ENCODE measurements at regions not wholly inside any gene's neighbourhood (a gene's known extent, or its start where the extent isn't known, plus 50 kb on each side); places are given as distances from the start of the nearest gene placed in this dataset.

DNA sequence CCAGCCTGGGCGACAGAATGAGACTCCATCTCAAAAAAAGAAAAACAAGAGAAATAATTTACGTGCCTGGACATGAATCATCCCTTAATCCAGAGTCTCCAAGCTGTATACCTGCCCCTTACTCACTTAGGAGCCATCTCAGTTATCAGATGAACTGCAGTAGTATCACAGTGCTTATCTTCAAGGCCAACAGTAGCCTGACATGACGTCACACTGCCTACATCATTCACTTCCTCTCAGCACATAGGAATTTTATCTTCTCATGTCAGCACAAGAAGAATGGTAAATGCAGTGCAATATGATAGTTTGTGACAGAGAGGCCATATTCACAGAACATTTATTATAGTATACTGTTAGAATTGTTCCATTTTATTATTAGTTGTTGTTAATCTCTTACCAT lies 216.6 kb downstream of the SS18 start:
- no peak for DNase-seq (ENCODE audit: low spot score)

DNA sequence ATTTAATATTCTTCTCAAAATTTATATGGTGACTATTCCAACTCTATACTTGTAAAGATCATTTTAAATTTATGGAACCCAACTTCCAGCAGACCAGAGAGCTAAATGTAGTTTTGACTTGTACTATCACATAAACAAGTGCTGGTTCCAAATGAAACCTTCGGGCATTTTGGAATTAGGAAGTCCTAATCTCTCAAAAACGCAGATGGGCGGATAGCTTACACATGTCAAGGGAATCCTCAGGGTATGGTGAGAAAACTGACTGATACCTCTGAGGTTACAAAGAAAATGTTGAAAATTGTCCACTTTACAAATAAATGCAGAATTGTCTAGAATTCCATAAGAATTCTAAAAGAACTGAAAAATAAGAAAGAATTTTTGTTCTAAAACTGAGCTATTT lies 224.1 kb downstream of the SS18 start:
- DNase-seq (ENCODE audit: low spot score), result no peak

DNA sequence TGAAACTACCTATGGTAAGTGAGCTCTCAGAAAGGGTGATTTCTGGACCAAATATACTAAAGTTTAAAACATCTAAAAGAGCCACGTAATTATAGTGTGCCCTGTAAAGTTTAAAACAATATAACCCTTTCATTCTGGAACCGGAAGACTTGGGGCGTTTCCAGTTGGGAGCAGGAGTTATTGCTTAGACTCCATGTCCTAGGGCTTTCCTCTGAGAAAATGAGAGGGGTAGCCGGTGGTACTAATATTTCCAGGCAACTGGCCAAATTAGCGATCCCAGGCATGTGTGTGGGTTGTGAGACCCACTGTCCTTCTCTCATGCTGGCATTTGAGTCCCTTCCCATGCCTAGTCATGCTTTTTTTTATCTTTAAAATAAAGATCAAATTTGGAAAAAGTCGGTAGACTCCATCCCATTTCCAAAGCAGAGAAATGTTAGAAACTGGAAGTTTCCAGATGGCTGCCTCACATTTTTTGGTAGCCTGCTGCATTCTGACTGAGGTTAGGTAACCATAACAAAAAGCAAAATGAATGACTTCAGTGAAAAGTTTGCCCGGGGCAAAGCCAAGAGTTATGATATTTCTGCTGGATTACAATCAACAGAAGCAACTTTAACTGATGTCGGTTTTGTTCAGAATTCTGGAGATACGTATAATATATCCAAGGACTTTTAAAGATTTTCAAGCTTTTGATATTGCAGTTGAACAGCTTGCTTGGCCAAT lies 227.4 kb downstream of the SS18 start:
- DNase-seq (ENCODE audit: low spot score), result no peak

DNA sequence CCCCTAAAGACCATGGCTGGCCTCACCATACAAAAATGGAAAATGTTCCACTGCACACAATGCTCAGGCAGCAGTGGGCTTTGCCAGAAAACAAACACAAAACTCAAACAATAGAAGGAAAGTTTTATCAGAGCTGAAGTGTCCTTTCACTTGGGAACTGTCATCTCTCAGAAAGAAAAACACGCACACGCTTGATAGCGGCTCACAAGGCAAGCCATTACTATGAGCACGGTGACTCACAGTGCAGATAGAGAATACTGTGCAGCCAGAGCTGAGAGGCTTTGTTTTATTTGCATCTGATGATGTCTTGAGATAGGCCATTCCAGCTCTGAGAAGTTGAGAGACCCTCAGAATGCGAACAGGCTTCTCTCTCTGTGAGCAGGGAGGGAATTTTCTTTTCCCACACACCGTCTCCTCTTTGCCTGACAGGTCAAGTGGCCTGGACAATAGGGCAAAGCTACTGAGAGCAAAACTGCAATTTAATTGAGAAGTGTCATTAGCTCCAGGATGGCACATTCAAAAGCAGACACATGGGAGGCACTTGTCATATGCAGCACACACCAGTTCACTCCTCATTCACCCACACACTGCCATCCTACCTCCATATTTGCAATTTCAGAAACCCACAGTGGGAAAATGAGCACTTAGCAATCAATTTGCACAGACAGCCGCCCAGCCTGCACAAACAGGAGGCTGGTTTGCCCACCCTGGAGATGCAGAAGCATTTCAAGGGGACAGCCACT lies 236.6 kb downstream of the SS18 start:
- DNase-seq (ENCODE audit: low spot score), result no peak

DNA sequence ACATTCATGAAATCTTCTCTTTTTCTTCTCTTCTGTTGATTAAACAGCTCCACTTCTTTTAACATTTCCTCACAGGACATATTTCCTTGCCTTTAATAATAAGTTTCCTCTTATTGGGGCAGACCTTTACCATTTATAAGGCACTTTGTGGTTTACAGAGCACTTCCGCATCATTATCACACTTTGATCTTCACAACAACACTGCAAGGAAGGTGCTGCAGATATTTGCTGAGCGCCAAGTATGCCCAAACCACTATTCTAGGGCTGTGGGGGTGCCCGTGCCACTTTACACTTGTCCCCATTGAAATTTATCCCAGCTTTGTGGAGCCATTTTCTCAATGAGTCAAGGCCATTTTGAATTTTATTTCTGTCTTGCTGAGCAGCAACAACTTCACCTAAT lies 246.6 kb downstream of the SS18 start:
- DNase-seq (ENCODE audit: low spot score), result no peak

DNA sequence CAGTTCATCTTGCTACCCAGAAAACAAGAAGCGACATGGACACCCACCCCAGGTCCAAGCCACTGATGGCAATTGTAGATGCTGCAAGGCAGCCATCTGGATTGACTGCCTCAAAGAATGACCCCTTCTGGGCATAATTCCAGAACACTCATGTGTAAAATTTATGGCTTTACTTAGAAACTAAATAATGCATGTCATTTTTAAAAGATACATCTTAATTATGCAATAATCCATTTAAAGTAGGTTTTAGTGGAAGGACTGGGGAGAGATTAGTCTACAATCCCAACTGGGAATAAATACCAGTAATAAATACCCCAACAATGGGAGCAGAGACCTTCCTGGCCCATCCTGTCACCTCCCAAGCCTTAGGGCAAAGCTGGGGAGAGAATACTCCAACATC lies 247.7 kb downstream of the SS18 start:
- no peak for DNase-seq (ENCODE audit: low spot score)

DNA sequence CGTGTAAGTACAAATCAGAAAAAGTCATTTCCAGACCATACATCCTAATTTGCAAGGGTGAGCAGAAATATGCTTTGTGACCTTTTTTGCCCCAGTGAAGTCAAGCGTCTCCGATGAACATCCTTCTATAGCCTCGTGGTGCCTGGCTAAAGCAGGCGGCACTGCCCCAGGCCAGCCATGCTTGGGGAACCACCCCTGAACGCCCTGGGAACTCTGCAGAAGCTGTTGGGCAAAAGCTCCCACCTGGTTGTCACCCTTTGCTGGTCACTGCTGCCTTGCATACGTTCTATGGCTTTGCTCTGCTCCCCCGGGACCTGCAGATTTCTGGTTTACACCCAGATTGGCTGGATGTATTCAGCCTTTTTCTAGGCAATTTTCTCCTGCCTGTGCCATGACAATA lies 256.4 kb downstream of the SS18 start:
- DNase-seq (ENCODE audit: low spot score), result no peak

DNA sequence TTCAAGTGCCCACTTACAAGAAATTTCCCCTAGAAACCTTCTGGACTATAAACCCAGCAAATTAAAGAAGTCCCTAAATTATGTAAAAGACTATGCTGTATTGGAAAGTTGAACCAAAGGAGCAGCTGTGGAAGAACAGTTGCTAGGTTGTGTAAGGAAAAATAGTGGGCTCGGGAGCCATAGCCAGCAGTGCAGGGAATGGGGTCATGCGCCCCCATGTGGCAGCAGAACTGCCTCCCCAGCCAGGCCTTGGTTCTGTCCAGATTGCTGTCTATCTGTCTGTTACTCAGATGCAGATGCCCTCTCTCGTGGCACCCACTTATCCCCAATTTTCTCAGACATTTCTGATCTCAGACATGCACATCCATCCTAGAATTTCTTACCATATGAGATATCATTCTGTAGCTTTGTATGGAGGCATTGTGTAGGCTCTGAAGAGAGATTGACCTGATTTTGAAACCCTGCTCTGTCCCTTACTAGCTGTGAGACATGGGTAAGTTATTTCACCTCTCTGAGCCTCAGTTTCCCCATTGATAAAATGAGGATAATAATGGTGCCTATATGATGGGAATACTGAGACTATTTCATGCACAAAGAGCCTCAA lies 258.3 kb downstream of the SS18 start:
- peak; percentile 4 for DNase-seq (ENCODE audit: low spot score)

DNA sequence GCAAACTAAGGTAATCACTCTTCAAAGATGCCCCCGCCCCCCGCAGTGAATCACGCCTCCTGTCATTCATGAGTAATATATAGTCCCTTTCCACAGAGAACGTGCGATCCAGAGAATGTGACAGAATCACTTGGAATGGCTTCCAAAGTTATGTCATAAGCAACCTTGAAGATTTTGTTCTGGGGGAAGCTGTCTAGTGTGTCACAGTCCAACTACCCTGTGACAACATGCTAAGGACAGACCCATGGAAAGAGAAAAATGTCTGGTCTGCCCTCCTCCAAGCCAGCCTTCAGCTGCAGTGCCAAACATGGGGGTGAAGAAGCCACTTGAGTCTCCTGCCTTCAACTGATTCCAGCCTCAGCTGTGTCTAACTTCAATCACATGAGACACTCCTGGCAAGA lies 259.1 kb downstream of the SS18 start:
- no peak for DNase-seq (ENCODE audit: low spot score)

DNA sequence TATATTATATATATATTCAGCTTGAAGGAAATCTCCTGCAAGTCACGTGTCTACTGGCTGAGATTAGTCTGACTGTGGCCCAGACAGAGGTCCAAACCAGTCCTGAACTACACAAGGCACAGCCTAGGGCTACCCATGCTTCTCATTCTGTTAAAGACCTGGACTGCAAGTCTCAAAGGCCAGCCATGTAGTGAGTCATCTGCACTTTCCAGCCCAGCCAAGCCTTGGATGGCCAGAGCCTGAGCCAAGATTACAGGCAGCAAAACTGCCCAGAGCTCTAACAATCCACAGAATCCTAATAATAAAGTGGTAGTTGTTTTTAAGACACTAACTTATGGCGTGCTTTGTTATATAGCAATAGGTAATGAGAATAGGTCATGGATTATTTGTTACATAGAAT lies 259.6 kb downstream of the SS18 start:
- DNase-seq (ENCODE audit: low spot score), result no peak

DNA sequence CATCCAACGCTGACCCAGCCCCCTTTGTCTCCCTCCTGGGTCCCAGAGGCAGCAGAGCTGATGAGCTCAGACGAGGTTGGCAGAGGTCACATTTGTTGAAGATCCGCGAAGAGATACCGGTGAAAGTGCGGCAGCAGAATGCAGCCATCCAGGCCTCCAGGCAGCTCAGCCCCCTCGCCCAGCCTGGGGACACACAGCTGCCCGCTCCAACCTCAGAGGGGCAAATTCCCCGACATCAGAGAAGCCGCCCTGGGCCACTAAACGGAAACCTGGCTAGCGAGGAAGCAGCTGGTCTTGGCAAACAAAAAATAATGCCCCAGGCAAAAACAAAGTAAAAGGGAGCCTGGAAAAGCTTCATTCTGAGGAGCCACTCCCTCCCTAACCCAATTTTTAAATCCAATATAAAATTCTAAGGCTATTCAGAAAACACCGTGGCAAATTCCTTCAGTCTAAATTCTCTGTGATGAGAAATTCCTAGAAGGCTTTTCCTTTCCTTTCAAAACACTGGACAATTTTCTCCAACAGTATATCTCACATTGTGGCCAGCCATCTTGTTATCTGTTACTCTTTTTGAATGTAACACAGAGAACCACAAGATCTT lies 262.4 kb downstream of the SS18 start:
- DNase-seq (ENCODE audit: low spot score), result no peak

DNA sequence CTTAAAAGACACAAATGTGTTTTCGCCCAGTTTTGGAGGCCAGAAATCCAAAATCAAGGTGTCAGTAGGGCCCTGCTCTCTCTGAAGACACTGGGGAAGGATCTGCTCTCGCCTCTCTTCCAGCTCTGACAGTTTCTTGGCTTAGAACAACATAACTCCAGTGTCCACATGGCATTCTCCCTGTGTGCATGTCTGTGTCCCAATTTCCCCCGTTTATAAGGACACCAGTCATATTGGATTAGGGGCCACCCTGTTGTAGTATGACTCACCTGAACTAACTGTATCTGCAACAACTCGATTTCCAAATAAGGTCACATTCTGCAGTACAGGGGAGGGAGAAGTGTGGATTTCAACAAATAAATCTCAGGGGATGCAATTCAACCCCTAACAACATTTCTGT lies 263.2 kb downstream of the SS18 start:
- DNase-seq (ENCODE audit: low spot score), result no peak

DNA sequence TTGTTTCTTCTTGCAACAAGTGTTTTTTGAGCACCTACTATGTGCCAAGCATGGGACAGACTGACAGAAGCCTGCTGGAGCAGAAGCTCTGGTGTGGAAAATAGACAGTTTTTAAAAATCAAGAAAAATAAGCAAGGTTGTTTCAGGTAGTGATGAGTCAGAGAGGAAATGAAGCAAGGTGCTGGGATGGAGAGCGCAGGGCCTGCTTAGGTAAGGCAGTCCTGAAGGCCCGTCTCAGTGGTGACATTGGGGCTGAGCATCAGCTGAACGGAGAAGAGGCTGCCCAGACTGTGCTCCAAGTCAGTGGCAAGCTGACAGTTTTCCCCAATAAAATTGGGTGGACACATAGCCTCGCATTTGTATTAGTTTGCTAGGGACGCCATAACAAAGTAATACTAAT lies 263.6 kb downstream of the SS18 start:
- no peak for DNase-seq (ENCODE audit: low spot score)

DNA sequence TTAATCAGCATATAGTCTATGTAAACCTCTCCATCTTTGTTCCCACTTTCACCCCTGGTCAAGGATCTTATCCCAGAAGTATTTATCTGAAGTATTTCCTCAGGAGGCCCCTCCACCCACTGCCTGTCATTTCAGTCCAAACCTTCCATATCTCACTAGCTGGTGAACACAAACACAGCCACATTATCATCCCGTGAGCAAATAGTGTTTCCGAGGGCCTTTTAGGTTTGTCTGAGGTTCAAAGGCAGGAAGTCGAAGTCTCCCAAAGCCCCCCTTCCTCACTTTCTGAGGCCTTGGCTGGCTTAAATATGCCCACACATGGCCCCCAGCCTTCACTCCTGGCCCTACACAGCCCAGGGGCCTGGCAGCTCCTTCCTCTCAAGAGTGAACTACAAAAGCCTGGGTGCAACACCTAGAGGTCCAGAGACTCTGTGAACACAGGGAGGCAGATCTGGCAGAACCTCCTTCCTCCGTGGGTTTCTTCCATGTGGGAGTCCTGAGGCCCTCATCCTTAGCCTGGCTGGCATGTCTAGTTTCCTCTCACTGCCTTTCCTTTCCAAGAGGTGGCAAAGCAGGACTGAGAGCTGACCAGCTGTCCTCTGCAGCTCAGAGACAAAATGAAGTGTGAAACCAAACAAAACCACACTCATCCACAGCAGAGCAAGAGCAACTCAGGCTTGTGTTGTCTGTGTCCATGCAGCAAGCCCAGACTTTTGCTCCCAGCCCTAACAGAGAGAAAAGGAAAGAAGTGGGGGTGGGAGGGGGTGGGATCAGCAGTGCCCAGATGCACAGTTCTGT lies 264.2 kb downstream of the SS18 start:
- no peak for DNase-seq (ENCODE audit: low spot score)

DNA sequence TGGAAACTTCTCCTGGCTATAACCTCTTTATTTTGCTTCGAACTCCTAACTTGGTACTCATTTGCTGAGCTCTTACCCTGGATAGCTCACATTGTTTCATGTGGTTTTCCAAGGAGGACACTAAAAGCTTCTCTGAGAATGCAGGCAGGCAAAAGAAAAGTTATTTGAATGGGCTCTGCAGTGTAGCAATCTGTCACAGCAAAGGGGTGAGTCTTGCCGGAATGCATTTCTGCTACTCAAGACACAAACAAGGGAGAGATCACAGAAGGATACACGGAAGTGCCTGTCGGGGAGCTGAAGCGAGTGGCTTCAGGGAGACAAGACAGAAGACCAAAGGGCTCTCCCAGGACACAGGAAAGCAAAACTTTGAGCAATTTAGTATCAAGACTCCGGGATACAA lies 265.4 kb downstream of the SS18 start:
- DNase-seq (ENCODE audit: low spot score), result no peak

DNA sequence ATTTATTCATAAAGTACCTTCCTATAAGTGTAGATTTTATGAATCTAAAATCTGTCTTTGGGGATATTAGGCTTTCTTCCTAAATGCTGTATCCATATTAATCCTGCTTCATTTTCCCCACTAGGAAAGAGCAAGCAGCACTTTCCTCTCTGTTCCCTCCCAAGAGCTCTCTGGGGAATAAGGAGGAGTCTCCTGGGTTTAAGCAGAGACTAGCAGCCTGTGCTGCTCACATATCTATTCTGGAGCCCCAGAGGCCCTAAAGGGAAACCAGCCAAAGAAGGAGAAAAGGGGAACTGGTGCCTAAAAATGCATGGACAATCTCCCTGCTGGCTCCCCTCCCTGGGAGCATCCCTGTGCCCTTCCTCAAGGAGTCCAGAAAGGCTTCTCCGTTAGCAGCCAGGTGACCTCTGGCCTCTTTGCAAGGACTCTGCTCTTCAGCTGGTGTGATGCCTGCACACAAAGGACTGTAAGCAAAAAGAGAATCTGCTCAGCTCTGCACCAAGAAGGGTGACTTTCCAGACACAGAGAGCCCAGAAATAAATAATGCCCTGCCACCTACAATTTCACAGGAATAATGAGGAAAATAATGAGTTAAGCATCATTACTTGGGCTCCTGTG lies 270.6 kb downstream of the SS18 start:
- no peak for DNase-seq (ENCODE audit: low spot score)

DNA sequence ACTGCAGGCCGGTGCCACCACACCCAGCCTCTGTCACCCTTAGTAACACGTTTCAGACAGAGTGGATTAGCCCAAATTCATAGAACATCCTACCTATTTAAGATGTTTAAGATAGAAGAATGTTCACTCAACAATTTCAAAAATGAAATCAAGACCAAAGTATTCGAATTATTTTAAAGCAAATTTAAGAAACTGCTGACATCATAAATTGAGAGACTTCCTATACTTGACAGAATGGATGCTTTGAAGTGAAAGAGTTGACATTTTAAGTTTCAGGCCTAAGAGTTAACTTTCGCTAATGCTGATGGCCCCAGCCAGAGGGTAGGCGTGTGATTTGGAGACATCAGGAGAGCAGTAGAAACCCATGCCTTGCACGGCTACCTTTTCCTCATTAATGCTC lies 271.9 kb downstream of the SS18 start:
- DNase-seq (ENCODE audit: low spot score), result no peak

DNA sequence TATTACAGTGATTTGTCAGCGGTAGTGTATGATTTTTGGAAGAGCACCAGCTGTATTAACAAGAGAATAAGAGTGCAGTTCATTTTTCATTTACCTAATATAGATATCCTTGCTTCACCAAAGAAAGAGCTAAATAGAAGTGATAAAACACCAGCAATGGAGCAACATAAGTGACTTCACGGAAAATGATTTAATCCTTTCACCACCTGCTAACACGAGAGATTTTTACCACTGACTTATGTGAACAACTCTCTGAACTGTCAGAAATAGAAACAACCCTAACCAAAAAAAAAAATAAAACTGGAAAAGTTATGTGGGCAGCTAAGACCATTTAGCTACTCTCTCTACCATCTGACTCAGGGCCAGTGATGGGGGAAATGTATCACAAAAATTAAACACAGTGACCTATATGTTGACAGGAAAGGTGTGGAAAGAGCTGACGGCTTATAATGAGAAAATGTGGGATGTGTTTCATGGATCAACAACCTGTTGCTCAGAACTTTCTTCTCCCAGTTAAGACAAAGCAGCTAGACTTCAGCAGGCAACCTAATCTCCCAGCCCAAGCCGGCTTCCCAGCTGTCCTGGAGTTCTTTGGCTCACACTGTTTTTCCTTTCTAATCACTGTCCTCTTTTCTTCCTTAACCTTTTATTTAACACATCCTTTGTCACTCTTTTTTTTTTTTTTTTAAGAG lies 272.7 kb downstream of the SS18 start:
- no peak for DNase-seq (ENCODE audit: low spot score)

DNA sequence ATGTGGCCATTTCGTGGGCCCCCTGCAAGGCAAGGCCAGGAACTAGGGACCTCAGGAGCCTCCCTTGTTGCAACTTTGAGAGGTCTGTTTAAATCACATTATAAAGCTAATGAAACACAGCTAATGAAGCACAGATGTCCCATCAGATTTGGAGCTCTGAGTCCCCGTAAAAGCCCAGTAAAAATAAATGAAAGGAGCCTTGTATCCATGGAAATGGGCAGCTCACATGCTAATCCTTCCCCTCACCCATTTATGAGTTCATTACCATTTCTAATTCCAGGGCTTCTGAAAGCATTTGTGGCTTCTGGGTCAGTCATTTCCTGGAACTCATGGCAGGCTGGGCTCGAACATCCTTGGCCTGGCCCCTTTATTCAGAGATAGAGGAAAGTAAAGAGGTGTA lies 274.8 kb downstream of the SS18 start:
- no peak for DNase-seq (ENCODE audit: low spot score)

DNA sequence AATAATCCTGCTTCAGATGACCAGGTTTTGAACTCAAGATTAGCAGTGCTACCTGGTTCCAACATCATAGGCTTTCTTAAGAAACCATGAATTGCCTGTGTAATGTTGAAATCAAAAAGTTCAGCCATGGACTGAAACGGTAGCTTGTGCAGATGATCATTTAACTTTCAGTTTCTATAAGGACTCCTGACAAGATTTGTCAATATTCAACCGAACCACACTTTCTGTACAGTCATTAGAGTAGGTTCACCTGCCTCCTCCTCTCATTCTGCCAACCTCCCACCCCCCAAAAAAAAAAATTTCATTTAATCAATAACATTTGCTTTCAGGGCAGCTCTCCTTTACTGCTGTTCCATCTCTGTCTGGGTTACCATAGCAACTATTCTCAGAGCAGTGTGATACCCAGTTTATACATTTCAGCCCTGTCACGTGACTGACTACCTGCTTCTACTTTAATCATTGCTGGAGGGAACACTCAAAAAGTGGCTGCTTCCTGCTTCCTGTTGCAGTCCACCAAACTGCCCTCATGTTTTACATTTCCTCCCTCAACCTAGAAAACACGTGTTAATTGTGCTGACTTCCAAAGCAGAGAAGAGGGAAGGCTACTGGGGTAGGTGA lies 275.5 kb downstream of the SS18 start:
- no peak for DNase-seq (ENCODE audit: low spot score)

DNA sequence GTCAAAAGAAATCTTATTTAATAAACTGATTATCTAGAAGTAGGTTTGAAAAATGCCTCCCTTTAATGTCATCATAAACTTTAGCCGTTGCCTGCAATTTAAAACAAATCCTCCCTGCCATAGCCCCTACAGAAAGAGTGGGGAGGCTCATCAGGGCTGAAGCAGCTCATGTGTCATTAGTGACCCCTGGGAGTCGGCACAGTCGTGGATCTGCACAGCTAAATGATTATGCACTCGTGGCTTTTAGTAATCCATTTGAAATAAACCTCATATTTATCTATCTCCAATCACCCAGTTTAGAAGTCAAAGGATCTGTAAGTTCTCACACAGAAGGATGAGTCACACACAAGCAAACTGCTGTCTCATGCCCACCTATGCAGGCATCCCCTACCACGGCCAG lies 277.3 kb downstream of the SS18 start:
- no peak for DNase-seq (ENCODE audit: low spot score)
